GM23338 (cell line): ENCODE measurements at regions not wholly inside any gene's neighbourhood (a gene's known extent, or its start where the extent isn't known, plus 50 kb on each side); places are given as distances from the start of the nearest gene placed in this dataset.

ENCODE experiments used
- ATAC-seq: fragments of 200-7000 bp; cut with Tn5 transposase; 3 replicates; pipeline ENCODE4 v1.9.1; 2020
- DNase-seq: peaks from one replicate; pipeline ENCODE4 v3.0.0-alpha.2; 2015; ENCODE audit warnings: low spot score
- H2AFZ ChIP-seq: fragments of 200-600 bp; sonication (generic); 2 replicates; pipeline ENCODE4 v1.8.0; 2016; ENCODE audit warnings: antibody characterized with exemption, mild to moderate bottlenecking, moderate library complexity
- H3F3A ChIP-seq: fragments of 200-600 bp; sonication (generic); replicated peaks from 2 replicates; pipeline ENCODE4 v1.8.0; 2017; ENCODE audit warnings: antibody characterized with exemption, mixed run types, low read depth
- H3K27ac ChIP-seq: fragments of 200-600 bp; sonication (generic); 2 replicates; pipeline ENCODE4 v1.6.1; 2016; ENCODE audit warnings: low read depth
- H3K27me3 ChIP-seq: fragments of 200-600 bp; sonication (generic); 2 replicates; pipeline ENCODE4 v1.8.0; 2016; ENCODE audit warnings: mild to moderate bottlenecking, mixed run types, moderate library complexity; ENCODE audit not compliant: insufficient read depth
- H3K36me3 ChIP-seq: fragments of 200-600 bp; sonication (generic); 2 replicates; pipeline ENCODE4 v1.8.0; 2016; ENCODE audit warnings: mild to moderate bottlenecking; ENCODE audit not compliant: insufficient read depth
- H3K4me1 ChIP-seq: fragments of 200-600 bp; sonication (generic); 2 replicates; pipeline ENCODE4 v1.8.0; 2016; ENCODE audit warnings: mild to moderate bottlenecking, moderate library complexity; ENCODE audit not compliant: insufficient read depth
- H3K4me2 ChIP-seq: fragments of 200-600 bp; sonication (generic); 2 replicates; pipeline ENCODE4 v1.7.1; 2017; ENCODE audit warnings: mixed run types
- H3K4me3 ChIP-seq: fragments of 200-600 bp; sonication (generic); 2 replicates; pipeline ENCODE4 v1.6.1; 2016; ENCODE audit warnings: mixed run types
- H3K79me2 ChIP-seq: fragments of 200-600 bp; sonication (generic); replicated peaks from 2 replicates; pipeline ENCODE4 v1.8.0; 2017; ENCODE audit warnings: mild to moderate bottlenecking; ENCODE audit not compliant: insufficient read depth
- H3K9me2 ChIP-seq: fragments of 200-600 bp; sonication (generic); 2 replicates; pipeline ENCODE4 v1.8.0; 2017; ENCODE audit not compliant: insufficient read depth
- H4K20me1 ChIP-seq: fragments of 200-600 bp; sonication (generic); replicated peaks from 2 replicates; pipeline ENCODE4 v1.8.0; 2017; ENCODE audit warnings: mild to moderate bottlenecking; ENCODE audit not compliant: insufficient read depth
- H3K27ac Mint-ChIP-seq: 2 replicates; pipeline ENCODE4 v1.8.0; 2020; ENCODE audit warnings: inconsistent platforms, mild to moderate bottlenecking, moderate library complexity, mixed read lengths
- H3K27me3 Mint-ChIP-seq: 3 replicates; pipeline ENCODE4 v1.8.0; 2022; ENCODE audit warnings: low read depth, mild to moderate bottlenecking, moderate library complexity, mixed read lengths, inconsistent platforms; ENCODE audit not compliant: insufficient read depth, poor library complexity
- H3K36me3 Mint-ChIP-seq: 3 replicates; pipeline ENCODE4 v1.8.0; 2021; ENCODE audit warnings: low read depth, mild to moderate bottlenecking, inconsistent platforms, moderate library complexity, mixed read lengths
- H3K4me1 Mint-ChIP-seq: 3 replicates; pipeline ENCODE4 v1.8.0; 2020; ENCODE audit warnings: mild to moderate bottlenecking, inconsistent platforms, mixed read lengths
- H3K4me3 Mint-ChIP-seq: 3 replicates; pipeline ENCODE4 v1.8.0; 2021; ENCODE audit warnings: moderate library complexity, mild to moderate bottlenecking, inconsistent platforms, mixed read lengths
- H3K9me3 Mint-ChIP-seq: 3 replicates; pipeline ENCODE4 v1.8.0; 2020; ENCODE audit warnings: moderate library complexity, mild to moderate bottlenecking, inconsistent platforms, mixed read lengths
- EZH2 ChIP-seq: fragments of 200-600 bp; sonication (generic); IDR thresholded peaks from one replicate; pipeline ENCODE4 v1.8.0; 2017; ENCODE audit warnings: antibody characterized with exemption, mild to moderate bottlenecking, low read depth; ENCODE audit not compliant: unreplicated experiment
- EZH2phosphoT487 ChIP-seq: fragments of 200-600 bp; sonication (generic); IDR thresholded peaks from one replicate; pipeline ENCODE4 v1.8.1; 2018; ENCODE audit warnings: antibody characterized with exemption; ENCODE audit not compliant: unreplicated experiment
- JUNB ChIP-seq: IDR thresholded peaks from one replicate; pipeline ENCODE4 v1.6.1; 2016; ENCODE audit warnings: antibody characterized with exemption; ENCODE audit not compliant: unreplicated experiment
- NANOG ChIP-seq: IDR thresholded peaks from 2 replicates; pipeline ENCODE4 v1.6.1; 2016; ENCODE audit warnings: antibody characterized with exemption, borderline replicate concordance
- POLR2AphosphoS5 ChIP-seq: IDR thresholded peaks from 2 replicates; pipeline ENCODE4 v1.6.1; 2016; ENCODE audit warnings: antibody characterized with exemption, low read depth
- STAT1 ChIP-seq: IDR thresholded peaks from one replicate; pipeline ENCODE4 v1.6.1; 2016; ENCODE audit warnings: antibody characterized with exemption; ENCODE audit not compliant: unreplicated experiment
- TF ChIP-seq, protein P1 (sequence below), 2 experiments: fragments of 200-600 bp in 1 of 2; sonication (generic) in 1 of 2; conservative IDR thresholded peaks; 2 replicates each; pipeline versions ENCODE4 v1.5.1 to v1.6.1; 2016 to 2017; ENCODE audit warnings: antibody characterized with exemption in 2 of 2, low read depth in 2 of 2, mild to moderate bottlenecking in 2 of 2, moderate library complexity in 1 of 2
- TF ChIP-seq, protein P2 (sequence below): IDR thresholded peaks from 2 replicates; pipeline ENCODE4 v1.6.1; 2016; ENCODE audit warnings: antibody characterized with exemption
- TF ChIP-seq, protein P3 (sequence below): fragments of 250-450 bp; sonication (Bioruptor Pico); IDR thresholded peaks from 2 replicates; pipeline ENCODE4 v1.5.0; 2020; ENCODE audit warnings: mild to moderate bottlenecking, moderate library complexity
- TF ChIP-seq, protein P4 (sequence below): IDR thresholded peaks from one replicate; pipeline ENCODE4 v1.6.1; 2018; ENCODE audit warnings: antibody characterized with exemption; ENCODE audit not compliant: unreplicated experiment

DNA sequence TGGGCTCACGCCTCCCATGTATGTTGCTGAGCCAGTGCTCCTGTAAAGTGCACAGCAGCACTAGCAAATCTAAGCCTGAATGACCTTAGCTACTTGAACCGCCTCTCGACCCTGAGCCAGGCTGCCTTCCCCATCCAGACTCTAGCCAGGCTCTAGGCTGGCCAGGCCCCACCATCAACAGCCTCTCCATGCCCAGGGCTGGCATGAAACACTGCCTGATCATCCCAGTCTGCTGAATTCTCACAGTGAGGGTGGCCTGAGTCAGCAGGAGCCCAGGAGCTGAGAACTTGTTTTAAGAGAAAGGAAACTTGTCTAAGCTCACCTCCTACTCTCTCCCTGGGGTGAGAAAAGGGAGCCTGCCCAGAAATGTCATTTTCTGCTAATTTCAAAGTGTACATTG is 733.3 kb downstream of the PTPRU start (continued):
- TF ChIP-seq, protein P1, sequence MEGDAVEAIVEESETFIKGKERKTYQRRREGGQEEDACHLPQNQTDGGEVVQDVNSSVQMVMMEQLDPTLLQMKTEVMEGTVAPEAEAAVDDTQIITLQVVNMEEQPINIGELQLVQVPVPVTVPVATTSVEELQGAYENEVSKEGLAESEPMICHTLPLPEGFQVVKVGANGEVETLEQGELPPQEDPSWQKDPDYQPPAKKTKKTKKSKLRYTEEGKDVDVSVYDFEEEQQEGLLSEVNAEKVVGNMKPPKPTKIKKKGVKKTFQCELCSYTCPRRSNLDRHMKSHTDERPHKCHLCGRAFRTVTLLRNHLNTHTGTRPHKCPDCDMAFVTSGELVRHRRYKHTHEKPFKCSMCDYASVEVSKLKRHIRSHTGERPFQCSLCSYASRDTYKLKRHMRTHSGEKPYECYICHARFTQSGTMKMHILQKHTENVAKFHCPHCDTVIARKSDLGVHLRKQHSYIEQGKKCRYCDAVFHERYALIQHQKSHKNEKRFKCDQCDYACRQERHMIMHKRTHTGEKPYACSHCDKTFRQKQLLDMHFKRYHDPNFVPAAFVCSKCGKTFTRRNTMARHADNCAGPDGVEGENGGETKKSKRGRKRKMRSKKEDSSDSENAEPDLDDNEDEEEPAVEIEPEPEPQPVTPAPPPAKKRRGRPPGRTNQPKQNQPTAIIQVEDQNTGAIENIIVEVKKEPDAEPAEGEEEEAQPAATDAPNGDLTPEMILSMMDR (conservative IDR thresholded peaks at IDR 0.05; ENCODE audit: low read depth in 2 of 2), result no peak
- TF ChIP-seq EZH2phosphoT487 (no peak), NANOG (no peak), STAT1 (no peak)

DNA sequence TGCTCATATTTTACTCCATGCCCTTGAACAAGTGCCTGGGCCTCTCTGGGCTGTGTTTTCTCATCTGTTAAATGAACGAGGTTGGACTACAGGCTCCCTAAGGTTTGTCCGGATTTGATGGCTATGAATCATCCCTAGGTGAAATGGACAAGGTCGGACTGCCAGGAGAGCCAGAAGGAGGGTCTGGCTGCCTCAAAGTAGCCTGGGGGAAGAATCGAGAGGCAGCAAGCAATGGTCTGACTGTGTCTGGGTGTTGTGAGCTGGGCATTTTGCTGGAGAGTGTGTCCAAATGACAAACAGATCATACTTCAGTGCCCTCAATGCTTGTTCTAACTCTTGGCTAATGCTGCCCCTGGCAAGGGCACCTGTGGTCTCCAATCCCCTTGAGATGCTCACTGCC is 730.9 kb downstream of the PTPRU start:
- Histone ChIP-seq H3K79me2 (no peaks in the 10 kb centered on the region), H3K9me2 (no peaks in the 10 kb centered on the region), H3K4me3 (no peak overlapping the region), H3K4me2 (no peak overlapping the region), H3F3A (no peaks in the 10 kb centered on the region), H3K4me1 (peaks cover 4% of the 10 kb centered on the region; the same call in 1 of the 2 replicates), H3K27me3 (no peaks in the 10 kb centered on the region), H2AFZ (no peak overlapping the region), H3K36me3 (no peaks in the 10 kb centered on the region), H3K27ac (no peak overlapping the region), H4K20me1 (no peaks in the 10 kb centered on the region)
- ATAC-seq, result no peak
- no peak for DNase-seq
- peaks cover 12% of the 10 kb centered on the region for H3K9me3 Mint-ChIP-seq
- peaks cover 24% of the 10 kb centered on the region for H3K4me1 Mint-ChIP-seq
- peaks cover 5% of the 10 kb centered on the region; the same call in 2 of the 3 replicates for H3K36me3 Mint-ChIP-seq
- H3K4me3 Mint-ChIP-seq, result no peak overlapping the region
- peaks cover 2% of the 10 kb centered on the region for H3K27me3 Mint-ChIP-seq
- no peak overlapping the region for H3K27ac Mint-ChIP-seq
- TF ChIP-seq, protein P2, sequence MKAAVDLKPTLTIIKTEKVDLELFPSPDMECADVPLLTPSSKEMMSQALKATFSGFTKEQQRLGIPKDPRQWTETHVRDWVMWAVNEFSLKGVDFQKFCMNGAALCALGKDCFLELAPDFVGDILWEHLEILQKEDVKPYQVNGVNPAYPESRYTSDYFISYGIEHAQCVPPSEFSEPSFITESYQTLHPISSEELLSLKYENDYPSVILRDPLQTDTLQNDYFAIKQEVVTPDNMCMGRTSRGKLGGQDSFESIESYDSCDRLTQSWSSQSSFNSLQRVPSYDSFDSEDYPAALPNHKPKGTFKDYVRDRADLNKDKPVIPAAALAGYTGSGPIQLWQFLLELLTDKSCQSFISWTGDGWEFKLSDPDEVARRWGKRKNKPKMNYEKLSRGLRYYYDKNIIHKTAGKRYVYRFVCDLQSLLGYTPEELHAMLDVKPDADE, result no peak
- TF ChIP-seq POLR2AphosphoS5 (no peak), NANOG (no peak), JUNB (no peak), STAT1 (no peak), EZH2phosphoT487 (no peak), EZH2 (no peak)
- TF ChIP-seq, protein P3, sequence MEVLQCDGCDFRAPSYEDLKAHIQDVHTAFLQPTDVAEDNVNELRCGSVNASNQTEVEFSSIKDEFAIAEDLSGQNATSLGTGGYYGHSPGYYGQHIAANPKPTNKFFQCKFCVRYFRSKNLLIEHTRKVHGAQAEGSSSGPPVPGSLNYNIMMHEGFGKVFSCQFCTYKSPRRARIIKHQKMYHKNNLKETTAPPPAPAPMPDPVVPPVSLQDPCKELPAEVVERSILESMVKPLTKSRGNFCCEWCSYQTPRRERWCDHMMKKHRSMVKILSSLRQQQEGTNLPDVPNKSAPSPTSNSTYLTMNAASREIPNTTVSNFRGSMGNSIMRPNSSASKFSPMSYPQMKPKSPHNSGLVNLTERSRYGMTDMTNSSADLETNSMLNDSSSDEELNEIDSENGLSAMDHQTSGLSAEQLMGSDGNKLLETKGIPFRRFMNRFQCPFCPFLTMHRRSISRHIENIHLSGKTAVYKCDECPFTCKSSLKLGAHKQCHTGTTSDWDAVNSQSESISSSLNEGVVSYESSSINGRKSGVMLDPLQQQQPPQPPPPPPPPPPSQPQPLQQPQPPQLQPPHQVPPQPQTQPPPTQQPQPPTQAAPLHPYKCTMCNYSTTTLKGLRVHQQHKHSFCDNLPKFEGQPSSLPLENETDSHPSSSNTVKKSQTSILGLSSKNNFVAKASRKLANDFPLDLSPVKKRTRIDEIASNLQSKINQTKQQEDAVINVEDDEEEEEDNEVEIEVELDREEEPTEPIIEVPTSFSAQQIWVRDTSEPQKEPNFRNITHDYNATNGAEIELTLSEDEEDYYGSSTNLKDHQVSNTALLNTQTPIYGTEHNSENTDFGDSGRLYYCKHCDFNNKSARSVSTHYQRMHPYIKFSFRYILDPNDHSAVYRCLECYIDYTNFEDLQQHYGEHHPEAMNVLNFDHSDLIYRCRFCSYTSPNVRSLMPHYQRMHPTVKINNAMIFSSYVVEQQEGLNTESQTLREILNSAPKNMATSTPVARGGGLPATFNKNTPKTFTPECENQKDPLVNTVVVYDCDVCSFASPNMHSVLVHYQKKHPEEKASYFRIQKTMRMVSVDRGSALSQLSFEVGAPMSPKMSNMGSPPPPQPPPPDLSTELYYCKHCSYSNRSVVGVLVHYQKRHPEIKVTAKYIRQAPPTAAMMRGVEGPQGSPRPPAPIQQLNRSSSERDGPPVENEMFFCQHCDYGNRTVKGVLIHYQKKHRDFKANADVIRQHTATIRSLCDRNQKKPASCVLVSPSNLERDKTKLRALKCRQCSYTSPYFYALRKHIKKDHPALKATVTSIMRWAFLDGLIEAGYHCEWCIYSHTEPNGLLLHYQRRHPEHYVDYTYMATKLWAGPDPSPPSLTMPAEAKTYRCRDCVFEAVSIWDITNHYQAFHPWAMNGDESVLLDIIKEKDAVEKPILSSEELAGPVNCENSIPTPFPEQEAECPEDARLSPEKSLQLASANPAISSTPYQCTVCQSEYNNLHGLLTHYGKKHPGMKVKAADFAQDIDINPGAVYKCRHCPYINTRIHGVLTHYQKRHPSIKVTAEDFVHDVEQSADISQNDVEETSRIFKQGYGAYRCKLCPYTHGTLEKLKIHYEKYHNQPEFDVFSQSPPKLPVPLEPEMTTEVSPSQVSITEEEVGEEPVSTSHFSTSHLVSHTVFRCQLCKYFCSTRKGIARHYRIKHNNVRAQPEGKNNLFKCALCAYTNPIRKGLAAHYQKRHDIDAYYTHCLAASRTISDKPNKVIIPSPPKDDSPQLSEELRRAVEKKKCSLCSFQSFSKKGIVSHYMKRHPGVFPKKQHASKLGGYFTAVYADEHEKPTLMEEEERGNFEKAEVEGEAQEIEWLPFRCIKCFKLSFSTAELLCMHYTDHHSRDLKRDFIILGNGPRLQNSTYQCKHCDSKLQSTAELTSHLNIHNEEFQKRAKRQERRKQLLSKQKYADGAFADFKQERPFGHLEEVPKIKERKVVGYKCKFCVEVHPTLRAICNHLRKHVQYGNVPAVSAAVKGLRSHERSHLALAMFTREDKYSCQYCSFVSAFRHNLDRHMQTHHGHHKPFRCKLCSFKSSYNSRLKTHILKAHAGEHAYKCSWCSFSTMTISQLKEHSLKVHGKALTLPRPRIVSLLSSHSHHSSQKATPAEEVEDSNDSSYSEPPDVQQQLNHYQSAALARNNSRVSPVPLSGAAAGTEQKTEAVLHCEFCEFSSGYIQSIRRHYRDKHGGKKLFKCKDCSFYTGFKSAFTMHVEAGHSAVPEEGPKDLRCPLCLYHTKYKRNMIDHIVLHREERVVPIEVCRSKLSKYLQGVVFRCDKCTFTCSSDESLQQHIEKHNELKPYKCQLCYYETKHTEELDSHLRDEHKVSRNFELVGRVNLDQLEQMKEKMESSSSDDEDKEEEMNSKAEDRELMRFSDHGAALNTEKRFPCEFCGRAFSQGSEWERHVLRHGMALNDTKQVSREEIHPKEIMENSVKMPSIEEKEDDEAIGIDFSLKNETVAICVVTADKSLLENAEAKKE (CRISPR knock-in tag), result no peak
- TF ChIP-seq, protein P4, sequence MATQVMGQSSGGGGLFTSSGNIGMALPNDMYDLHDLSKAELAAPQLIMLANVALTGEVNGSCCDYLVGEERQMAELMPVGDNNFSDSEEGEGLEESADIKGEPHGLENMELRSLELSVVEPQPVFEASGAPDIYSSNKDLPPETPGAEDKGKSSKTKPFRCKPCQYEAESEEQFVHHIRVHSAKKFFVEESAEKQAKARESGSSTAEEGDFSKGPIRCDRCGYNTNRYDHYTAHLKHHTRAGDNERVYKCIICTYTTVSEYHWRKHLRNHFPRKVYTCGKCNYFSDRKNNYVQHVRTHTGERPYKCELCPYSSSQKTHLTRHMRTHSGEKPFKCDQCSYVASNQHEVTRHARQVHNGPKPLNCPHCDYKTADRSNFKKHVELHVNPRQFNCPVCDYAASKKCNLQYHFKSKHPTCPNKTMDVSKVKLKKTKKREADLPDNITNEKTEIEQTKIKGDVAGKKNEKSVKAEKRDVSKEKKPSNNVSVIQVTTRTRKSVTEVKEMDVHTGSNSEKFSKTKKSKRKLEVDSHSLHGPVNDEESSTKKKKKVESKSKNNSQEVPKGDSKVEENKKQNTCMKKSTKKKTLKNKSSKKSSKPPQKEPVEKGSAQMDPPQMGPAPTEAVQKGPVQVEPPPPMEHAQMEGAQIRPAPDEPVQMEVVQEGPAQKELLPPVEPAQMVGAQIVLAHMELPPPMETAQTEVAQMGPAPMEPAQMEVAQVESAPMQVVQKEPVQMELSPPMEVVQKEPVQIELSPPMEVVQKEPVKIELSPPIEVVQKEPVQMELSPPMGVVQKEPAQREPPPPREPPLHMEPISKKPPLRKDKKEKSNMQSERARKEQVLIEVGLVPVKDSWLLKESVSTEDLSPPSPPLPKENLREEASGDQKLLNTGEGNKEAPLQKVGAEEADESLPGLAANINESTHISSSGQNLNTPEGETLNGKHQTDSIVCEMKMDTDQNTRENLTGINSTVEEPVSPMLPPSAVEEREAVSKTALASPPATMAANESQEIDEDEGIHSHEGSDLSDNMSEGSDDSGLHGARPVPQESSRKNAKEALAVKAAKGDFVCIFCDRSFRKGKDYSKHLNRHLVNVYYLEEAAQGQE, result no peak
- TF ChIP-seq, protein P1 (conservative IDR thresholded peaks at IDR 0.05; ENCODE audit: low read depth in 2 of 2), result no peak
